ENCODE measurements at regions not wholly inside any gene's neighbourhood (a gene's known extent, or its start where the extent isn't known, plus 50 kb on each side); places are given as distances from the start of the nearest gene placed in this dataset.

- no peak for ATAC-seq
These were observed 1502.5 kb downstream of the KCNT2 start for GRCh38 chr1:195105773-195106172.

GRCh38 chr1:195105281-195105680, 1503.0 kb downstream of the KCNT2 start:
- intact Hi-C loops (cut with DNase I) = no loop called here
- ATAC-seq (no peak), DNase-seq (no peak)

More at GRCh38 chr1:195105773-195106172, 1502.5 kb downstream of the KCNT2 start:
- intact Hi-C loops (cut with DNase I) = no loop called here
- DNase-seq = no peak

- DNase-seq (no peak), ATAC-seq (no peak)
- intact Hi-C loops (cut with DNase I) = no loop called here
These were observed 1510.9 kb downstream of the KCNT2 start for GRCh38 chr1:195097316-195097715.

- intact Hi-C loops (cut with DNase I) = no loop called here
- DNase-seq (no peak), ATAC-seq (no peak)
These were observed 1512.2 kb downstream of the KCNT2 start for GRCh38 chr1:195096051-195096521.

GRCh38 chr1:195085196-195085595, 1523.0 kb downstream of the KCNT2 start:
- no peak for DNase-seq
- intact Hi-C loops (cut with DNase I) = no loop called here
- ATAC-seq = no peak

- ATAC-seq = no peak
- intact Hi-C loops (cut with DNase I) = no loop called here
These were observed 1526.1 kb downstream of the KCNT2 start for GRCh38 chr1:195082183-195082582.

GRCh38 chr1:195076682-195077081, 1531.6 kb downstream of the KCNT2 start:
- intact Hi-C loops (cut with DNase I) = no loop called here
- ATAC-seq (no peak), DNase-seq (no peak)

More at GRCh38 chr1:195082183-195082582, 1526.1 kb downstream of the KCNT2 start:
- no peak for DNase-seq

- intact Hi-C loops (cut with DNase I) = no loop called here
- ATAC-seq = no peak
These were observed 1532.3 kb downstream of the KCNT2 start for GRCh38 chr1:195075973-195076372.

GRCh38 chr1:195071461-195071860, 1536.8 kb downstream of the KCNT2 start:
- ATAC-seq (no peak), DNase-seq (no peak)
- intact Hi-C loops (cut with DNase I) = no loop called here

More at GRCh38 chr1:195075973-195076372, 1532.3 kb downstream of the KCNT2 start:
- DNase-seq = no peak

- intact Hi-C loops (cut with DNase I) = no loop called here
- no peak for DNase-seq
- no peak for ATAC-seq
These were observed 1542.8 kb downstream of the KCNT2 start for GRCh38 chr1:195065437-195065836.

GRCh38 chr1:195064358-195064757, 1543.9 kb downstream of the KCNT2 start:
- ATAC-seq = no peak
- intact Hi-C loops (cut with DNase I) = no loop called here
- no peak for DNase-seq

- DNase-seq (no peak), ATAC-seq (no peak)
- intact Hi-C loops (cut with DNase I) = no loop called here
These were observed 1554.0 kb downstream of the KCNT2 start for GRCh38 chr1:195054217-195054687.

GRCh38 chr1:195053478-195053877, 1554.8 kb downstream of the KCNT2 start:
- intact Hi-C loops (cut with DNase I) = no loop called here
- ATAC-seq = no peak
- DNase-seq = no peak

GRCh38 chr1:195047772-195048171, 1560.5 kb downstream of the KCNT2 start:
- intact Hi-C loops (cut with DNase I) = no loop called here
- ATAC-seq = no peak
- no peak for DNase-seq

- intact Hi-C loops (cut with DNase I) = no loop called here
- no peak for ATAC-seq
- no peak for DNase-seq
These were observed 1563.2 kb downstream of the KCNT2 start for GRCh38 chr1:195045072-195045471.

GRCh38 chr1:195030793-195031192, 1577.4 kb downstream of the KCNT2 start:
- intact Hi-C loops (cut with DNase I) = no loop called here
- no peak for ATAC-seq
- no peak for DNase-seq

- intact Hi-C loops (cut with DNase I) = no loop called here
- no peak for DNase-seq
- no peak for ATAC-seq
These were observed 1581.4 kb downstream of the KCNT2 start for GRCh38 chr1:195026792-195027191.

- intact Hi-C loops (cut with DNase I) = no loop called here
These were observed 1588.9 kb downstream of the KCNT2 start for GRCh38 chr1:195019385-195019784.

GRCh38 chr1:195012995-195013394, 1595.2 kb downstream of the KCNT2 start:
- intact Hi-C loops (cut with DNase I) = no loop called here
- no peak for DNase-seq
- no peak for ATAC-seq

More at GRCh38 chr1:195019385-195019784, 1588.9 kb downstream of the KCNT2 start:
- ATAC-seq (no peak), DNase-seq (no peak)

- intact Hi-C loops (cut with DNase I) = no loop called here
These were observed 1602.9 kb downstream of the KCNT2 start for GRCh38 chr1:195005338-195005737.

GRCh38 chr1:194990483-194990882, 1617.8 kb downstream of the KCNT2 start:
- ATAC-seq (no peak), DNase-seq (no peak)
- intact Hi-C loops (cut with DNase I) = no loop called here

More at GRCh38 chr1:195005338-195005737, 1602.9 kb downstream of the KCNT2 start:
- DNase-seq = no peak
- no peak for ATAC-seq

- DNase-seq (no peak), ATAC-seq (no peak)
- intact Hi-C loops (cut with DNase I) = no loop called here
These were observed 1632.3 kb downstream of the KCNT2 start for GRCh38 chr1:194975913-194976312.

All from left cardiac atrium (tissue), 4 donors.